Tibial nerve (tissue), 4 donors: ENCODE measurements at regions not wholly inside any gene's neighbourhood (a gene's known extent, or its start where the extent isn't known, plus 50 kb on each side); places are given as distances from the start of the nearest gene placed in this dataset.

Experiments used
- EP300 ChIP-seq, 2 donors: sonication (generic); formaldehyde crosslinking; IDR thresholded peaks; one replicate each; pipeline ENCODE4 v1.6.1; 2017; ENCODE audit warnings: antibody characterized with exemption in 2 of 2, mild to moderate bottlenecking in 1 of 2
- TF ChIP-seq, protein P1 (sequence below), 5 experiments: fragments of 200-600 bp in 3 of 5; fragments of 450-650 bp in 2 of 5; sonication (generic) in 3 of 5; IDR thresholded peaks; one replicate each; pipeline ENCODE4 v1.5.1; 2016 to 2019; ENCODE audit warnings: antibody characterized with exemption in 5 of 5, mild to moderate bottlenecking in 3 of 5, moderate library complexity in 2 of 5

DNA sequence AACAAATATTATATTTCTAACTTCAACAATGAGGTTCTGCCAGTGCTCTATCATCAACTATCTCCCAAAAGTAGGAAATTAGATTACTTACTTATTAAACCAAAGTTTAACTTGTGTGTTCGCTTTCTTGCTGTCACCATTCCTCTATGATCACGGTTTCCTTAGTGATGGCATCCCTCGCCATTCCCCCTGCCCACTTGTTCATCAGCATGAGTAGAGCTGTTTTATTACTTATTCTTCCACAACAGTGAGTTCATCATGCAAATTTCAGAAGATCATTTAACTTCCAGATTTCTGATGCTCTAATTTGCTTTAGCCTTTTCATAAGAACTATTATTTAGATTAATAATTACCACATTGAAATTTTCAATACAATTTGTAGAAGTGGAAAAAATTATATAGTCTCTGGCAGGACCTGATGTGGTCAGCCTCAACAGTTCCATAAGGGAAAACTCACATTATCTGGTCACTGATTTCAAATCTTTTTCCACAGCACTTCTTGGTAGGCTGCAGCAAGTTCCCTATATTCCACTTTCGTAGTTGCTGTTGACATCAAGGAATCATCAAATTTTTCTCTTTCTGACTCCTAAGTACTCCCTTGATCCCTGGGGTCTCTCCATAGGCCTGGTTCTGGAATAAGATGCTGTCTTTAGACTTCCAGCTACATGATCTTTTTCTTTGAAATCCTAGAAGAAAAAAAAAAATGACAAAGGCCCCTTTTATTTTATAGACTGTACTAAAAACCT, 174.6 kb downstream of the RASSF9 start:
- no peak for TF ChIP-seq EP300 (IDR thresholded peaks at IDR 0.05)
- TF ChIP-seq, protein P1, sequence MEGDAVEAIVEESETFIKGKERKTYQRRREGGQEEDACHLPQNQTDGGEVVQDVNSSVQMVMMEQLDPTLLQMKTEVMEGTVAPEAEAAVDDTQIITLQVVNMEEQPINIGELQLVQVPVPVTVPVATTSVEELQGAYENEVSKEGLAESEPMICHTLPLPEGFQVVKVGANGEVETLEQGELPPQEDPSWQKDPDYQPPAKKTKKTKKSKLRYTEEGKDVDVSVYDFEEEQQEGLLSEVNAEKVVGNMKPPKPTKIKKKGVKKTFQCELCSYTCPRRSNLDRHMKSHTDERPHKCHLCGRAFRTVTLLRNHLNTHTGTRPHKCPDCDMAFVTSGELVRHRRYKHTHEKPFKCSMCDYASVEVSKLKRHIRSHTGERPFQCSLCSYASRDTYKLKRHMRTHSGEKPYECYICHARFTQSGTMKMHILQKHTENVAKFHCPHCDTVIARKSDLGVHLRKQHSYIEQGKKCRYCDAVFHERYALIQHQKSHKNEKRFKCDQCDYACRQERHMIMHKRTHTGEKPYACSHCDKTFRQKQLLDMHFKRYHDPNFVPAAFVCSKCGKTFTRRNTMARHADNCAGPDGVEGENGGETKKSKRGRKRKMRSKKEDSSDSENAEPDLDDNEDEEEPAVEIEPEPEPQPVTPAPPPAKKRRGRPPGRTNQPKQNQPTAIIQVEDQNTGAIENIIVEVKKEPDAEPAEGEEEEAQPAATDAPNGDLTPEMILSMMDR (IDR thresholded peaks at IDR 0.05), result no peak
